Ishikawa (cell line): ENCODE measurements at regions not wholly inside any gene's neighbourhood (a gene's known extent, or its start where the extent isn't known, plus 50 kb on each side); places are given as distances from the start of the nearest gene placed in this dataset.

Experiments
- CEBPB ChIP-seq: IDR thresholded peaks from 2 replicates; pipeline ENCODE4 v1.6.1; 2012
- CREB1 ChIP-seq: IDR thresholded peaks from 2 replicates; pipeline ENCODE4 v1.6.1; 2012; ENCODE audit warnings: low read depth
- FOXM1 ChIP-seq: IDR thresholded peaks from 2 replicates; pipeline ENCODE4 v1.6.1; 2012; ENCODE audit warnings: low read depth, borderline replicate concordance
- NFIC ChIP-seq: IDR thresholded peaks from 2 replicates; pipeline ENCODE4 v1.6.1; 2012
- RAD21 ChIP-seq: IDR thresholded peaks from 2 replicates; pipeline ENCODE4 v1.6.1; 2012; ENCODE audit warnings: low read depth
- TAF1 ChIP-seq: IDR thresholded peaks from 2 replicates; pipeline ENCODE4 v1.6.1; 2012; ENCODE audit warnings: low read depth, mild to moderate bottlenecking
- TCF12 ChIP-seq: IDR thresholded peaks from 2 replicates; pipeline ENCODE4 v1.6.1; 2012; ENCODE audit warnings: low read depth
- TEAD4 ChIP-seq: IDR thresholded peaks from 2 replicates; pipeline ENCODE4 v1.6.1; 2012
- YY1 ChIP-seq: IDR thresholded peaks from 2 replicates; pipeline ENCODE4 v1.6.1; 2012; ENCODE audit warnings: low read depth

DNA sequence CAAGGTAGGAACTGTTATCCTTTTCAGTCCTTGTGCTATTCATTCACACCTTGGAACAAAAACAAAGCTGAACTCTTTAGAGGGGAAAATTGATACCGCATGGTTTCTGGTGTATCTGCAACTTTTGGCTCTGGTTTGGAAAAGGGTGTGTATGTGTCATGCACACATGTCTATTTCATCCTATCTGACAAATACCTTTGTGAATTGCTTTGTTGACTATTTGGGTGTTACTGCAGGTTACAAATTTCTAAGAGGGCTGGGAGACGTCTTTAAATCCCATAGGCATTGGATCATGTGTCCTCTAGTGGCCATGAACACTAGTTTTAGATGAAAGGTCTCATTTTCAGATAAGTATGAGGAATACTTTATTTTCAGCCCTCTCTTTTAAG lies 59.9 kb upstream of the IFNG-AS1 start:
- TF ChIP-seq CREB1 (no peak), TCF12 (no peak)

DNA sequence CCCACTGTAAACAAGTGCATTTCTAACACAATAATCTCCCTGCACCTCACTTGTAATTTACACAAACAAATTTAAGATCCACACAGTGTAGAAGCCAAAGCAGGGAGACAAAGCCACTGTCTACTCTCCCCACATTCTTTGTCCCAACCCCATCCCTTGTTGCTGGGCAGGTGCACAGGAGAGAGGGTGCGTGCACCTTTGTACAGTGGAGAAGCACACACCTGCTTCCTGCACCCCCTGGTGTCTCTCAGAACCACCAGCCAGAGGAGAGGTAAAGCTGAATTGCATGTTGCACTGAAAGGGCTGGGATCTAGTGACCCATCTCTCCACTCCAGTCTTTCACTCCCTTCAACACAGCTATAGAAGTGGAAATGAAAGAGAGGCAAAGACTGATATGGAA lies 51.4 kb upstream of the IFNG-AS1 start:
- TF ChIP-seq TEAD4 (no peak), TAF1 (no peak), YY1 (no peak), NFIC (no peak), RAD21 (peak; percentile 30; the same call in 1 of the 2 replicates), CEBPB (no peak), FOXM1 (no peak)
